Upper lobe of left lung (tissue), 6 donors: ENCODE measurements at regions not wholly inside any gene's neighbourhood (a gene's known extent, or its start where the extent isn't known, plus 50 kb on each side); places are given as distances from the start of the nearest gene placed in this dataset.

Source experiments
- ATAC-seq, 2 donors: fragments of 200-7000 bp; cut with Tn5 transposase; one replicate each; pipeline ENCODE4 v1.9.1; 2022; ENCODE audit warnings: mild to moderate bottlenecking in 2 of 2, moderate library complexity in 2 of 2; ENCODE audit not compliant: low FRiP score in 2 of 2
- DNase-seq, 2 donors: peaks; one replicate each; pipeline ENCODE4 v3.0.0-alpha.2; 2019 to 2020
- H3K27ac ChIP-seq, 4 donors: fragments of 200-600 bp; sonication (generic); one replicate each; pipeline ENCODE4 v1.5.1; 2016 to 2019
- H3K27me3 ChIP-seq, 4 donors: fragments of 200-600 bp; sonication (generic); one replicate each; pipeline ENCODE4 v1.5.1; 2017 to 2019
- H3K36me3 ChIP-seq, 4 donors: fragments of 200-600 bp; sonication (generic); one replicate each; pipeline ENCODE4 v1.5.1; 2016 to 2019
- H3K4me1 ChIP-seq, 4 donors: fragments of 200-600 bp; sonication (generic); one replicate each; pipeline ENCODE4 v1.5.1; 2018 to 2019
- H3K4me3 ChIP-seq, 4 donors: fragments of 200-600 bp; sonication (generic); one replicate each; pipeline ENCODE4 v1.5.1; 2017 to 2019; ENCODE audit warnings: mild to moderate bottlenecking in 2 of 4, moderate library complexity in 1 of 4
- H3K9me3 ChIP-seq, 4 donors: fragments of 200-600 bp; sonication (generic); one replicate each; pipeline ENCODE4 v1.5.1; 2018 to 2019
- EP300 ChIP-seq, 4 donors: sonication (generic); formaldehyde crosslinking; IDR thresholded peaks; one replicate each; pipeline ENCODE4 v1.5.1; 2017; ENCODE audit warnings: antibody characterized with exemption in 4 of 4, control low read depth in 2 of 4
- POLR2A ChIP-seq, 4 donors: fragments of 450-650 bp; IDR thresholded peaks; one replicate each; pipeline ENCODE4 v1.5.1; 2016 to 2017; ENCODE audit warnings: antibody characterized with exemption in 4 of 4, mild to moderate bottlenecking in 2 of 4
- POLR2AphosphoS5 ChIP-seq, 2 donors: sonication (generic); formaldehyde crosslinking; IDR thresholded peaks; one replicate each; pipeline ENCODE4 v1.5.1; 2017; ENCODE audit warnings: antibody characterized with exemption in 2 of 2
- WGBS, 2 donors: methylation state at CpG; one replicate each; pipeline ENCODE4 v1.1.5; 2017 to 2018; 5-methylcytosine and 5-hydroxymethylcytosine counted together
- TF ChIP-seq, protein P1 (sequence below), 6 experiments: fragments of 450-650 bp in 4 of 6; fragments of 200-600 bp in 2 of 6; sonication (generic) in 2 of 6; IDR thresholded peaks; one replicate each; pipeline ENCODE4 v1.5.1; 2016 to 2019; ENCODE audit warnings: antibody characterized with exemption in 6 of 6
- donor health status: DM: no; HTN: no; CAD: no; lungs with moderate emphysema.
- donor health status: DM: no; HTN: yes; CAD: no; lungs with severe emphysema.

DNA sequence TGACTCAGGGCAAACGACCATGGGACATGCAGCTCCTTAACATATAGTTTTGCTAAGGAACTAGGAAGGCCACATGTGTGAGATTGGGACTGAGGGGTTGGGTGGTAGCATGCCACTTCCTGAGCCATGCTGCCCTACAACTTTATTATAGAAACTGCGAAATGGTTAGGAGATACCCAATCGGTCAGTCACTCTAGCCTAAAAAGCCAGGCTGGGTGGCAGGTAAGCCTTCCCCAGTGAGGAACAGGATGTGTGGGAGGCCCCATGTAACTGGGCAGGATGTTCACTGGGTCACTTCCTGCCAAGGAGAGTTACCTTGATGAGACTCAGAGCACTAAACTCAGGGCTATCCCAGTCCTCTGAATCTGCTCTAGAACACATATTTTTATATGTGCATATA, 123.5 kb downstream of the MAP3K7 start:
- ATAC-seq (no peak), DNase-seq (no peak)
- no peaks in the 10 kb centered on the region for H3K27me3 ChIP-seq
- TF ChIP-seq EP300 (IDR thresholded peaks at IDR 0.05) (no peak), POLR2AphosphoS5 (IDR thresholded peaks at IDR 0.05) (no peak), POLR2A (IDR thresholded peaks at IDR 0.05) (no peak)
- TF ChIP-seq, protein P1, sequence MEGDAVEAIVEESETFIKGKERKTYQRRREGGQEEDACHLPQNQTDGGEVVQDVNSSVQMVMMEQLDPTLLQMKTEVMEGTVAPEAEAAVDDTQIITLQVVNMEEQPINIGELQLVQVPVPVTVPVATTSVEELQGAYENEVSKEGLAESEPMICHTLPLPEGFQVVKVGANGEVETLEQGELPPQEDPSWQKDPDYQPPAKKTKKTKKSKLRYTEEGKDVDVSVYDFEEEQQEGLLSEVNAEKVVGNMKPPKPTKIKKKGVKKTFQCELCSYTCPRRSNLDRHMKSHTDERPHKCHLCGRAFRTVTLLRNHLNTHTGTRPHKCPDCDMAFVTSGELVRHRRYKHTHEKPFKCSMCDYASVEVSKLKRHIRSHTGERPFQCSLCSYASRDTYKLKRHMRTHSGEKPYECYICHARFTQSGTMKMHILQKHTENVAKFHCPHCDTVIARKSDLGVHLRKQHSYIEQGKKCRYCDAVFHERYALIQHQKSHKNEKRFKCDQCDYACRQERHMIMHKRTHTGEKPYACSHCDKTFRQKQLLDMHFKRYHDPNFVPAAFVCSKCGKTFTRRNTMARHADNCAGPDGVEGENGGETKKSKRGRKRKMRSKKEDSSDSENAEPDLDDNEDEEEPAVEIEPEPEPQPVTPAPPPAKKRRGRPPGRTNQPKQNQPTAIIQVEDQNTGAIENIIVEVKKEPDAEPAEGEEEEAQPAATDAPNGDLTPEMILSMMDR (IDR thresholded peaks at IDR 0.05), result no peak
- no peaks in the 10 kb centered on the region for H3K36me3 ChIP-seq
- no peaks in the 10 kb centered on the region for H3K9me3 ChIP-seq
- no peak overlapping the region for H3K4me3 ChIP-seq
- WGBS, 2 donors, result 76 to 91% methylated on average over 3 of the region's 3 CpGs
- H3K27ac ChIP-seq, result no peak overlapping the region
- no peaks in the 10 kb centered on the region for H3K4me1 ChIP-seq

DNA sequence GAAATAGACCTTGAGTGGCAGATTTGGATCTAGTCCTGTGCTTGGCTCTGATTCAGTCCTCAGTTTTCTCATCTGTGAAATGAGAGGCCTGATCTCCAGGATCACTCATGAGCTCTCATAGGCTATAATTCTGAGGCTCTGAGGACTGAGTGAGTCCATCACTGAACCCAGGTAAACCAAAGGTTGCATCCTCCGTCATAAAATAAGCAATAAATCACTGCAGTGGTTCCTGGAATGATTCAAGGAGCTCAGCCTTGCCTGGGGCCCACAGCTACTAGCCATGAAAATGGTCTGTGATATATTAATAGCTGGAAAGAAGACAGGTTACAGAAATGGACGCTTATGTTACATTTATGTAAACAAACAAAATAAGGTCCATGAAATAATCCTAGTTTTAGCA, 124.8 kb downstream of the MAP3K7 start:
- Histone ChIP-seq H3K9me3 (no peaks in the 10 kb centered on the region), H3K4me1 (no peaks in the 10 kb centered on the region), H3K27ac (no peak overlapping the region), H3K27me3 (no peaks in the 10 kb centered on the region), H3K4me3 (no peak overlapping the region), H3K36me3 (no peaks in the 10 kb centered on the region)
- DNase-seq (no peak), ATAC-seq (no peak)
- TF ChIP-seq, protein P1 (IDR thresholded peaks at IDR 0.05), result no peak
- TF ChIP-seq POLR2A (IDR thresholded peaks at IDR 0.05) (no peak), POLR2AphosphoS5 (IDR thresholded peaks at IDR 0.05) (no peak), EP300 (IDR thresholded peaks at IDR 0.05) (no peak)
- 84 to 88% methylated on average over 2 of the region's 2 CpGs for WGBS, 2 donors

DNA sequence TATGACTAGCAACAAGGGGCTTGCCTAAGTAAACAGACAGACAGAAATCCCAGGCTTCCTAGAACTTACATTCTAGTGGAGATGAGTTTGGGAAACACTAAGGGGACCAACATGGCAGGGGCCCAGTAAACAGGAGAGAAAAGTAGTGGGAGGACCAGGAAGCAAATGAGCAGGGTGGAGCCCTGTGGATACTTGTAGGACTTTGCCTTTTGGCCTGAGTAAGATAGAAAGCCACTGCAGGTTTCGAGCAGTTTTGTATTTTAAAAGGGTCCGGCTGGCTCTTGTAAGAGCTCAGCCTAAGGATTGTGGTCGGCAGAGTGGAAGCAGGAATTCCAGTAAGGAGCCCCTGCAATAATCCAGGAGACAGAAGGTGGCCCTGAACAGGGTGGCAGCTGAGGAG, 125.5 kb downstream of the MAP3K7 start:
- no peaks in the 10 kb centered on the region for H3K4me1 ChIP-seq
- no peaks in the 10 kb centered on the region for H3K9me3 ChIP-seq
- 87 to 94% methylated on average over 3 of the region's 3 CpGs for WGBS, 2 donors
- no peak overlapping the region for H3K27ac ChIP-seq
- no peak for DNase-seq
- H3K4me3 ChIP-seq, result no peak overlapping the region
- H3K36me3 ChIP-seq, result no peaks in the 10 kb centered on the region
- no peak for ATAC-seq
- no peak for TF ChIP-seq POLR2AphosphoS5 (IDR thresholded peaks at IDR 0.05)
- no peaks in the 10 kb centered on the region for H3K27me3 ChIP-seq

DNA sequence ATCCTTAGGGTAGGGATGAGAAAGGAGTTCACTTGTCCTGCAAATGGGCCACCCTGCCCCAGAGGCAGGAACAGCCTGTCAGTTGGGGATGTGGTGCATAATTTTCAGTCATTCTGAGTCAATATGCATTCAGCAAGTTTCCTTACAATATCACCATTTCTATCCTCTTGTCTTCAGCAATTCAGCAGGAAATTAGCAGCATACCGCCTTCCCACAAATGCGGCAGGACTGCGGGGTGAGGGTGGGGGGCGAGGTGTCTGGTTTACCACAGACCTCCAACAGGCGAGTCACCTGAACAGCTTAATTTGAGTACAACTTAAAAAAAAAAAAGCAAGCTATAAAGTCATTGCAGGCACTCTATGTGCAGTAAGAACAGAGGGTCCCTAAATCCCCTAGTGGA, 126.8 kb downstream of the MAP3K7 start:
- WGBS, 2 donors, result 75 to 89% methylated on average over 5 of the region's 5 CpGs
- TF ChIP-seq EP300 (IDR thresholded peaks at IDR 0.05) (no peak), POLR2AphosphoS5 (IDR thresholded peaks at IDR 0.05) (no peak), POLR2A (IDR thresholded peaks at IDR 0.05) (no peak)
- no peak overlapping the region for H3K4me3 ChIP-seq
- H3K27me3 ChIP-seq, result no peaks in the 10 kb centered on the region
- no peaks in the 10 kb centered on the region for H3K36me3 ChIP-seq
- H3K4me1 ChIP-seq, result no peaks in the 10 kb centered on the region
- DNase-seq (peak in 1 of 2 donors; percentile 20), ATAC-seq (no peak)
- no peaks in the 10 kb centered on the region for H3K9me3 ChIP-seq
- no peak overlapping the region for H3K27ac ChIP-seq

DNA sequence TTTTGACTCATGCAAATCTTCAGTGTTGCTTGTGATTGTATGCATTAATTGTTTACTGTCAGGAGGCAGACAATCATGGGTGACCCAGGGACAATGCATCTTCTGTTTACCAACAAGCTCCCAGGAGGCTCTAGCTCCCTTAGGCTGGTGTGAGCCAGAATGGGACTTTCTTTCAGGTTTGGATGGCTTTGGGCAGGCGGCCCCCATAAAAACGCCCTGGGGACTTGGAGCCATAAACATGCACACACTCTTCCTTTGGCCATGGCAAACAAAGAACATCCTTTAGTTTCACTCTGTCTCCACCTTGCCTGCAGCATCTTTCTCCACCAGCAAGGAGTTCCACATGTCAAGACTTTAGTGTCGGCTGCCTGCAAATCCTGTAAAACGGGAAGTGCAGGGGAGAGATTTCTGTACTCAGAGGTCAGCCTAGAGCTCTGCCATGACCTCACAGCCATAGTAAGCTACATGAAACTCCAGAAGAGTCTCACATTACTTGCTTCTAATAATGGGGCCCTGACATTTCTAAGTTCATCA, 127.6 kb downstream of the MAP3K7 start:
- Histone ChIP-seq H3K4me1 (no peaks in the 10 kb centered on the region), H3K27me3 (no peaks in the 10 kb centered on the region), H3K9me3 (no peaks in the 10 kb centered on the region), H3K36me3 (no peaks in the 10 kb centered on the region), H3K4me3 (no peak overlapping the region), H3K27ac (no peak overlapping the region)
- WGBS, 2 donors, result 86 to 90% methylated on average over 3 of the region's 4 CpGs
- TF ChIP-seq POLR2AphosphoS5 (IDR thresholded peaks at IDR 0.05) (no peak), EP300 (IDR thresholded peaks at IDR 0.05) (no peak), POLR2A (IDR thresholded peaks at IDR 0.05) (no peak)
- TF ChIP-seq, protein P1 (IDR thresholded peaks at IDR 0.05), result no peak
- DNase-seq (no peak), ATAC-seq (no peak)
